BLaER1 (cell line): ENCODE measurements at regions not wholly inside any gene's neighbourhood (a gene's known extent, or its start where the extent isn't known, plus 50 kb on each side); places are given as distances from the start of the nearest gene placed in this dataset.
"Not testable (repeated sequence)": the region's sequence is repeated elsewhere in the genome, so short reads cannot be mapped to it uniquely, and the experiment has no call there.

Experiments
- H3K27ac ChIP-seq: shearing (Covaris generic); formaldehyde crosslinking; 2 replicates; pipeline ENCODE4 v1.8.1; 2022
- H3K27me3 ChIP-seq: shearing (Covaris generic); formaldehyde crosslinking; 2 replicates; pipeline ENCODE4 v1.8.1; 2022
- H3K36me3 ChIP-seq: shearing (Covaris generic); formaldehyde crosslinking; 2 replicates; pipeline ENCODE4 v1.8.1; 2022
- H3K4me1 ChIP-seq: shearing (Covaris generic); formaldehyde crosslinking; 2 replicates; pipeline ENCODE4 v1.8.1; 2022
- H3K4me2 ChIP-seq: shearing (Covaris generic); formaldehyde crosslinking; 2 replicates; pipeline ENCODE4 v1.8.1; 2022
- H3K4me3 ChIP-seq: shearing (Covaris generic); formaldehyde crosslinking; 2 replicates; pipeline ENCODE4 v1.8.1; 2022
- H3K9ac ChIP-seq: shearing (Covaris generic); formaldehyde crosslinking; 2 replicates; pipeline ENCODE4 v1.8.1; 2022
- H3K9me3 ChIP-seq: shearing (Covaris generic); formaldehyde crosslinking; 2 replicates; pipeline ENCODE4 v1.8.1; 2022
- H4K20me1 ChIP-seq: shearing (Covaris generic); formaldehyde crosslinking; 2 replicates; pipeline ENCODE4 v1.8.1; 2022
- Cebpa-rat ChIP-seq: shearing (Covaris generic); IDR thresholded peaks from 2 replicates; pipeline ENCODE4 v1.8.1; 2022

- Histone ChIP-seq H3K9me3 (no peaks in the 10 kb centered on the region), H3K4me1 (no peaks in the 10 kb centered on the region), H3K4me3 (no peak overlapping the region), H3K36me3 (no peaks in the 10 kb centered on the region), H3K9ac (no peak overlapping the region), H3K27ac (no peak overlapping the region), H3K4me2 (no peak overlapping the region), H3K27me3 (no peaks in the 10 kb centered on the region), H4K20me1 (no peaks in the 10 kb centered on the region)
- no peak for TF ChIP-seq Cebpa-rat
Observed at GRCh38 chr12:60489071-60489470, 893.2 kb downstream of the SLC16A7 start.

DNA sequence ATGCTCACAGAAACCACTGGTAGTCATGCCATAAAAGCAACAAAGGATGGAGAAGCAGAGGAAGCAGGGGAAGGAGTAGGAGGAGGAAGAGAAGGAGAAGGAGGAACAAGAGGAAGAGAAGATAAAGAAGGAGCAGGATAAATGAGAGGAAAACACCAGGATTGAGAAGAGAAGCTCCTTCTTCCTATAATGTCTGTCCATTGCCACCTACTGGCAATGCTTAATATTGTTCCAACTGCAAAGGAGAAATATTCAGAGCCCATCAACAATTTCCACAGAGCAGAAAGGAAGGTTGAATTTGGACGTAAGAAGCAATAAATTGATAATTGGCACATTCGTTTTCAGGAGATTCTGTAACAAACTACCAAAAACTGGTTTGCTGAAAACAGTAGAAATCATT, 898.4 kb downstream of the SLC16A7 start:
- no peaks in the 10 kb centered on the region for H3K36me3 ChIP-seq
- H3K4me2 ChIP-seq = no peak overlapping the region
- H3K9me3 ChIP-seq = no peaks in the 10 kb centered on the region
- TF ChIP-seq Cebpa-rat = no peak
- no peaks in the 10 kb centered on the region for H3K27me3 ChIP-seq
- H3K4me1 ChIP-seq = no peaks in the 10 kb centered on the region
- H3K4me3 ChIP-seq = no peak overlapping the region
- no peak overlapping the region for H3K9ac ChIP-seq
- no peak overlapping the region for H3K27ac ChIP-seq
- H4K20me1 ChIP-seq = no peaks in the 10 kb centered on the region

DNA sequence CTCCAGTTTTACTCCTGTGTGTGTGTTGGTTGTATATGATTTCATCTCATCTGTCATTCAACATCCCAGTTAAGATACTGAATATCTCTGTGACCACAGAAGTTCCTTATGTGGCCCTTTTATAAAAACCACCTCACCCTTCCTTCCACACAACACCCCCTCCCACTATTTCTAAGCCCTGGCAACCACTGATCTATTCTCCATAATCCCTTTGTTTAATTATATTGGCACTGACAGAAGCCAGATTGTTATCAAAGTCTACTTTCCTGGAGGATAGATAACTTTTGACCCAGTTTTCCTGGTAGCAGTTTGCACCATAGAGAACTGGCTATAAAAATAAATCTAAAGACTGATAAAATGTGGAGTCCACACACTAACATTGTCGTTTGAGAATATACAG, 902.8 kb downstream of the SLC16A7 start:
- Histone ChIP-seq H3K4me2 (no peak overlapping the region), H3K4me3 (no peak overlapping the region), H3K36me3 (no peaks in the 10 kb centered on the region), H3K4me1 (no peaks in the 10 kb centered on the region), H3K27ac (no peak overlapping the region), H3K9me3 (no peaks in the 10 kb centered on the region), H4K20me1 (no peaks in the 10 kb centered on the region), H3K9ac (no peak overlapping the region), H3K27me3 (no peaks in the 10 kb centered on the region)
- no peak for TF ChIP-seq Cebpa-rat

DNA sequence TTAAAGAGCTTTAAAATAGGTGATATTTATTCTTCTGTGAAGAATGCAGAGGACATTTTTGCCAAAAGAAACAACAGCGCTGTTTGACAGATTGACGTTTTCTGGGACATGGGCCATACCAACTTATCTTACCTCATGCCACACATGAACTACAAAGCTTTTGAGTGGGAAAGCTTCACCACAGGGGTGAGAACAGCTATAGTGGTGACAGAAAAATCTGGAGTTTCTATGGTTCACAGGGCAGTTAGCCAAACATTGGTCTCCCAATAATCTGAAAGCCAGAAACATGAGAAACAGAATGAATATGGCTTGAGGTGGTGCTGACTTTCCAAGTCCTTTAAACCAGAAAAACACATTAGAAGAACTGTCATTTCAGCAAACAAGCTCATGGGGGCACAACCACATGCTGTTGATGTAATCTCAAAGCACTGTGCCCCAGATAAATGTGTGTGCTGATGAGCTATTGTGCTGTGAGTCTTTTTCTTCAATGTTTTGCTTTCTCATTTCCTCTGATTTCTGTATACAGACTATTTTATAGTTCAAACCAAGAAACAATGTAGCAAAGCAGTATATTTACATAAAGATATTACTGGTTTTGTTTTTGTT, 905.4 kb downstream of the SLC16A7 start:
- Histone ChIP-seq H4K20me1 (no peaks in the 10 kb centered on the region), H3K9ac (no peak overlapping the region), H3K4me2 (no peak overlapping the region), H3K4me3 (no peak overlapping the region), H3K4me1 (no peaks in the 10 kb centered on the region), H3K27ac (no peak overlapping the region), H3K36me3 (no peaks in the 10 kb centered on the region), H3K27me3 (no peaks in the 10 kb centered on the region), H3K9me3 (no peaks in the 10 kb centered on the region)
- TF ChIP-seq Cebpa-rat = no peak

GRCh38 chr12:60522684-60523400, 927.0 kb downstream of the SLC16A7 start:
- Histone ChIP-seq H3K4me3 (no peak overlapping the region), H3K4me1 (no peaks in the 10 kb centered on the region), H3K27me3 (no peaks in the 10 kb centered on the region), H3K27ac (no peak overlapping the region), H3K4me2 (no peak overlapping the region), H4K20me1 (no peaks in the 10 kb centered on the region), H3K9me3 (no peaks in the 10 kb centered on the region), H3K9ac (no peak overlapping the region), H3K36me3 (no peaks in the 10 kb centered on the region)
- TF ChIP-seq Cebpa-rat = no peak

- Histone ChIP-seq H3K27ac (no peak overlapping the region), H3K27me3 (no peaks in the 10 kb centered on the region), H3K4me2 (no peak overlapping the region), H3K4me3 (no peak overlapping the region), H3K9me3 (no peaks in the 10 kb centered on the region), H3K36me3 (no peaks in the 10 kb centered on the region), H3K4me1 (no peaks in the 10 kb centered on the region), H4K20me1 (no peaks in the 10 kb centered on the region), H3K9ac (no peak overlapping the region)
- no peak for TF ChIP-seq Cebpa-rat
Observed at GRCh38 chr12:60529261-60529660, 933.4 kb downstream of the SLC16A7 start.

GRCh38 chr12:60529723-60530122, 933.9 kb downstream of the SLC16A7 start:
- Histone ChIP-seq H4K20me1 (no peaks in the 10 kb centered on the region), H3K27ac (no peak overlapping the region), H3K36me3 (no peaks in the 10 kb centered on the region), H3K9ac (no peak overlapping the region), H3K27me3 (no peaks in the 10 kb centered on the region), H3K4me1 (no peaks in the 10 kb centered on the region), H3K4me2 (no peak overlapping the region), H3K9me3 (no peaks in the 10 kb centered on the region), H3K4me3 (no peak overlapping the region)
- no peak for TF ChIP-seq Cebpa-rat

DNA sequence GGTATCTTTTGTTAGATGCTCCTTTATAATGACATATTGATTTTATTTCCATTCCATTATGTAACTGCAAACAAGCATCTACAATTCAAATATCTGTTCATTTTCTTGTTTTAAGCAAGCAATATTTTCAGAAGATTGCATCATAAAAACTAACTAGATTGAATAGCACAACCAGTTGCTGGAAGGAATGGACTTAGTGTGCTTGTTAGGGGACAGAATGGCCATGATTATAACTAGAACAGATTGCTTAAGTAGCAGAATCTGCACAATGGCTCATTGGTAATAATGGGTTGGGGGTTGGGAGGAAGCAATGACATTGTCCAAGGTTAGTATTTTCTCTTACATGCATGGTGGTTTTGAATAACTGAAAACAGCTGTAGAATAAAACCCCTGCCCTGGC, 939.5 kb downstream of the SLC16A7 start:
- Histone ChIP-seq H3K9ac (no peak overlapping the region), H3K27me3 (no peaks in the 10 kb centered on the region), H3K4me2 (no peak overlapping the region), H4K20me1 (no peaks in the 10 kb centered on the region), H3K27ac (no peak overlapping the region), H3K36me3 (no peaks in the 10 kb centered on the region), H3K9me3 (no peaks in the 10 kb centered on the region), H3K4me1 (no peaks in the 10 kb centered on the region), H3K4me3 (no peak overlapping the region)
- TF ChIP-seq Cebpa-rat = no peak

DNA sequence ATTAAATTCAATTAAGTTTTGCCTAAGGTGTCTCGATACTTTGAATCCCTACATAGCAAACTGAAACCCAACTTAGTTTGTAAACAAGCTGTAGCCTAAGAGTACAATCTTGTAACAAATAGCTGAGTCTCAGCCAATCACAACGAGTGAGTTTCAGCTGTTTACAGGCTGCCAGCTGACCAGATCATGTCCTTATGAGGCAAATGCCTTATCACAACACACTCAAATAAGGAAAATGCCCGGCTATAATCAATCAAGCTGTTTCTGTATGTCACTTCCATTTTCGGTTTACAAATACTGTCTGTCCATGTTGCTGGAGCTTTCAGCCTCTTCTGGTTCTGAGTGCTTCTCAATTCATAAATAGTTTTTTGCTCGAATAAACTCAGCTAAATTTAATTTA, 943.8 kb downstream of the SLC16A7 start:
- no peak for TF ChIP-seq Cebpa-rat
- no peaks in the 10 kb centered on the region for H3K27me3 ChIP-seq
- H4K20me1 ChIP-seq = no peaks in the 10 kb centered on the region
- H3K36me3 ChIP-seq = no peaks in the 10 kb centered on the region
- H3K4me1 ChIP-seq = no peaks in the 10 kb centered on the region
- no peak overlapping the region for H3K4me3 ChIP-seq
- no peak overlapping the region for H3K9ac ChIP-seq
- H3K9me3 ChIP-seq = no peaks in the 10 kb centered on the region
- H3K4me2 ChIP-seq = no peak overlapping the region
- H3K27ac ChIP-seq = no peak overlapping the region

DNA sequence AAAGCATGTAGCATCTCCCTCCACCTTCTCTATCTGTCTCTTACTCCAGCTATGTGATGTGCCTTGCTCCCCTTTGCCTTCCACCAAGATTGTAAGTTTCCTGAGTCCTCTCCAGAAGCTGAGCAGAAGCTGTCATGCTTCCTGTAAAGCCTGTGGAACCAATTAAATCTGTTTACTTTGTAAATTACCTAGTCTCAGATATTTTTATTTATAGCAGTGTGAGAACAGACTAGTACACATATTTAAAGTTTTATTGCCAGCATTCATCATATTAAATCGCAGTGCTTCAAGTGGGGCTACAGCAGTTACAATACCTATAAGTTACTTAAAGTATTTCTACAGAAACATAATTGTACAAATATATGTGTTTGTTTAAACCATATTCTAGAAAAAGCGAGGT, 973.1 kb downstream of the SLC16A7 start:
- Histone ChIP-seq H3K4me3 (no peak overlapping the region), H3K27ac (no peak overlapping the region), H3K4me2 (no peak overlapping the region), H3K4me1 (no peaks in the 10 kb centered on the region), H3K9me3 (no peaks in the 10 kb centered on the region), H3K9ac (no peak overlapping the region), H3K36me3 (no peaks in the 10 kb centered on the region), H4K20me1 (no peaks in the 10 kb centered on the region), H3K27me3 (no peaks in the 10 kb centered on the region)
- TF ChIP-seq Cebpa-rat = no peak

DNA sequence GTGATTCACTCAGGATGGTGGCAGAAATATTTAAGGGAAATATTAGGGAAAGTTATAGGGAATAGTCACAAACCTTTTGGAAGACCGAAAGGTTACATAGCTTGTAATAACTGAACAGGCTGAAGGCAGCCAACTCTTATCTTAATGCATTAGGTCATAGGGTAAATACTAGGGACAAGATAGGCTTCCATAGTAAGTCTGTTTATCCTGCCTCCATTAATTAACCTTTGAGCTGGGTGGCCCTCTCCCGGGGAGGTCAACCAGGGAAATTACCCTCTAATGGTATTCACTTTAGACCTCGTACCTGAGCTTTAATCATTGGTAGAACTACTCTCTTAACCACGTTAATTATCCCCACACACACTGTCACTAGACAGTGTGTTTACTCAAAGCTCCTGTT, 981.8 kb downstream of the SLC16A7 start:
- H3K4me1 ChIP-seq = no peaks in the 10 kb centered on the region
- no peaks in the 10 kb centered on the region for H3K27me3 ChIP-seq
- H4K20me1 ChIP-seq = no peaks in the 10 kb centered on the region
- H3K9ac ChIP-seq = no peak overlapping the region
- no peak for TF ChIP-seq Cebpa-rat
- H3K4me3 ChIP-seq = no peak overlapping the region
- H3K27ac ChIP-seq = no peak overlapping the region
- H3K36me3 ChIP-seq = no peaks in the 10 kb centered on the region
- no peaks in the 10 kb centered on the region for H3K9me3 ChIP-seq
- H3K4me2 ChIP-seq = no peak overlapping the region

DNA sequence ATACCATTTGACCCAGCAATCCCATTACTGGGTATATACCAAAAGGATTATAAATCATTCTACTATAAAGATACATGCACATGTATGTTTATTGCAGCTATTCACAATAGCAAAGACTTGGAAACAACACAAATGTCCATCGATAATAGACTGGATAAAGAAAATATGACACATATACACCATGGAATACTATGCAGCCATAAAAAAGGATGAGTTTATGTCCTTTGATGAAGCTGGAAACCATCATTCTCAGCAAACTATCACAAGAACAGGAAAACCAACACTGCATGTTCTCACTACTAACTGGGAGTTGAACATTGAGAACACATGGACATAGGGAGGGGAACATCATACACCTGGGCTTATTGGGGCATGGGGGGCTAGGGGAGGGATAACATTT, 991.8 kb downstream of the SLC16A7 start:
- not testable (repeated sequence) for H3K27me3 ChIP-seq, H3K4me1 ChIP-seq, H3K4me2 ChIP-seq, H3K9me3 ChIP-seq, H4K20me1 ChIP-seq, H3K4me3 ChIP-seq, H3K27ac ChIP-seq, H3K9ac ChIP-seq, H3K36me3 ChIP-seq
